Transverse colon (tissue), 4 donors: ENCODE measurements at regions not wholly inside any gene's neighbourhood (a gene's known extent, or its start where the extent isn't known, plus 50 kb on each side); places are given as distances from the start of the nearest gene placed in this dataset.

Experiments
- DNase-seq: peaks from one replicate; pipeline ENCODE4 v3.0.0-alpha.2; 2019
- H3K27ac ChIP-seq, 4 donors: fragments of 200-600 bp; sonication (generic); 2 replicates each; pipeline ENCODE4 v1.5.1; 2016 to 2018; ENCODE audit warnings: inconsistent platforms in 4 of 4
- H3K27me3 ChIP-seq: fragments of 200-600 bp; sonication (generic); 2 replicates; pipeline ENCODE4 v1.5.1; 2017; ENCODE audit warnings: inconsistent platforms
- H3K36me3 ChIP-seq, 4 donors: fragments of 200-600 bp; sonication (generic); 2 replicates each; pipeline ENCODE4 v1.5.1; 2017 to 2019; ENCODE audit warnings: inconsistent platforms in 4 of 4
- H3K4me1 ChIP-seq, 4 donors: fragments of 200-600 bp; sonication (generic); 2 replicates each; pipeline ENCODE4 v1.5.1; 2017 to 2020; ENCODE audit warnings: inconsistent platforms in 4 of 4
- H3K4me3 ChIP-seq, 4 donors: fragments of 200-600 bp; sonication (generic); 1 replicate in 1 of 4; 2 replicates in 3 of 4; pipeline versions ENCODE4 v1.5.1 to v1.6.1; 2017 to 2019; ENCODE audit warnings: inconsistent platforms in 4 of 4
- H3K9me3 ChIP-seq, 2 donors: fragments of 200-600 bp; sonication (generic); 2 replicates each; pipeline ENCODE4 v1.5.1; 2017 to 2019; ENCODE audit warnings: inconsistent platforms in 2 of 2
- CTCF ChIP-seq, 5 experiments: fragments of 200-600 bp in 3 of 5; fragments of 450-650 bp in 2 of 5; sonication (generic) in 3 of 5; IDR thresholded peaks; 1 replicate in 2 of 5; 2 replicates in 3 of 5; pipeline ENCODE4 v1.5.1; 2016 to 2017; ENCODE audit warnings: antibody characterized with exemption in 5 of 5, inconsistent platforms in 3 of 5, mild to moderate bottlenecking in 2 of 5, moderate library complexity in 1 of 5
- EP300 ChIP-seq: sonication (generic); formaldehyde crosslinking; IDR thresholded peaks from one replicate; pipeline ENCODE4 v1.6.1; 2017; ENCODE audit warnings: antibody characterized with exemption, low read depth
- POLR2A ChIP-seq: fragments of 450-650 bp; IDR thresholded peaks from one replicate; pipeline ENCODE4 v1.6.1; 2016; ENCODE audit warnings: antibody characterized with exemption, mild to moderate bottlenecking, moderate library complexity
- POLR2AphosphoS5 ChIP-seq, 3 donors: sonication (generic); formaldehyde crosslinking; IDR thresholded peaks; one replicate each; pipeline ENCODE4 v1.6.1; 2016; ENCODE audit warnings: antibody characterized with exemption in 3 of 3
- WGBS, 2 donors: methylation state at CpG; one replicate each; pipeline ENCODE4 v1.1.5; 2018; ENCODE audit warnings: low coverage in 1 of 2; 5-methylcytosine and 5-hydroxymethylcytosine counted together
- in situ Hi-C, 4 donors: fragments of 200-750 bp; cut with MboI; loops; one replicate each; pipeline versions ENCODE4 v1.15.0 to v1.15.1; 2017; ENCODE audit warnings: low sequenced_read_pairs in 3 of 4, low pct_ligation_motif_present in 1 of 4, low pct_unique_long_range_greater_than_20kb in 1 of 4
- intact Hi-C: fragments of 100-400 bp; cut with DNase I; formaldehyde crosslinking; loops from one replicate; pipeline ENCODE4 v1.15.1; 2023; ENCODE audit warnings: low total_unique reads

- TF ChIP-seq EP300 = no peak
- DNase-seq = no peak
- Histone ChIP-seq H3K36me3 (no peaks in the 10 kb centered on the region), H3K27ac (no peak overlapping the region), H3K4me3 (no peak overlapping the region), H3K27me3 (no peaks in the 10 kb centered on the region), H3K9me3 (no peaks in the 10 kb centered on the region), H3K4me1 (peaks cover 0 to 5% (median 0%) of the 10 kb centered on the region in 4 donors)
- intact Hi-C loops = no loop called here
- in situ Hi-C loops = no loop called here
- WGBS, 2 donors = 43 to 70% methylated on average over 5 to 8 of the region's 8 CpGs
Measured at GRCh38 chr2:45259138-45259537, 249.9 kb upstream of the SIX2 start.

GRCh38 chr2:45258311-45258710 lies 249.1 kb upstream of the SIX2 start:
- TF ChIP-seq CTCF (IDR thresholded peaks at IDR 0.05) = no peak
- no peak for TF ChIP-seq POLR2A
- no peak for TF ChIP-seq EP300
- no peak for TF ChIP-seq POLR2AphosphoS5 (IDR thresholded peaks at IDR 0.05)
- intact Hi-C loops (no loop called here), in situ Hi-C loops (no loop called here)
- Histone ChIP-seq H3K36me3 (no peaks in the 10 kb centered on the region), H3K9me3 (no peaks in the 10 kb centered on the region), H3K27ac (no peak overlapping the region), H3K4me1 (peaks cover 0 to 5% (median 0%) of the 10 kb centered on the region in 4 donors), H3K27me3 (no peaks in the 10 kb centered on the region), H3K4me3 (no peak overlapping the region)
- no peak for DNase-seq
- 40 to 64% methylated on average over 1 to 7 of the region's 7 CpGs for WGBS, 2 donors

GRCh38 chr2:45257820-45258219 lies 248.6 kb upstream of the SIX2 start:
- TF ChIP-seq CTCF (IDR thresholded peaks at IDR 0.05) (no peak), POLR2AphosphoS5 (IDR thresholded peaks at IDR 0.05) (no peak), EP300 (no peak), POLR2A (no peak)
- intact Hi-C loops (no loop called here), in situ Hi-C loops (no loop called here)
- Histone ChIP-seq H3K9me3 (no peaks in the 10 kb centered on the region), H3K36me3 (no peaks in the 10 kb centered on the region), H3K27ac (no peak overlapping the region), H3K4me3 (no peak overlapping the region), H3K4me1 (peaks cover 0 to 5% (median 0%) of the 10 kb centered on the region in 4 donors), H3K27me3 (no peaks in the 10 kb centered on the region)
- WGBS, 2 donors = 81% methylated on average over 11 of the region's 11 CpGs; no CpG with 5 or more reads in 1 of the 2 donors
- no peak for DNase-seq

GRCh38 chr2:45256867-45257641 lies 247.8 kb upstream of the SIX2 start:
- Histone ChIP-seq H3K27ac (no peak overlapping the region), H3K4me1 (peaks cover 0 to 5% (median 0%) of the 10 kb centered on the region in 4 donors), H3K4me3 (no peak overlapping the region), H3K9me3 (no peaks in the 10 kb centered on the region), H3K36me3 (no peaks in the 10 kb centered on the region), H3K27me3 (no peaks in the 10 kb centered on the region)
- DNase-seq = no peak
- in situ Hi-C loops = no loop called here
- WGBS, 2 donors = 50 to 83% methylated on average over 2 to 16 of the region's 16 CpGs
- intact Hi-C loops = no loop called here
- TF ChIP-seq CTCF (IDR thresholded peaks at IDR 0.05) (no peak), POLR2AphosphoS5 (IDR thresholded peaks at IDR 0.05) (no peak), POLR2A (no peak)
